CD4-positive, alpha-beta T cell treated with Interleukin-12 subunit alpha and Interleukin-12 subunit beta, for 1 hour (primary cell): ENCODE measurements at regions not wholly inside any gene's neighbourhood (a gene's known extent, or its start where the extent isn't known, plus 50 kb on each side); places are given as distances from the start of the nearest gene placed in this dataset.

Experiments
- DNase-seq: peaks from one replicate; pipeline ENCODE4 v3.0.0-alpha.2; 2020

GRCh38 chr4:182062936-182063335, 180.3 kb upstream of the TENM3 start:
- no peak for DNase-seq

DNA sequence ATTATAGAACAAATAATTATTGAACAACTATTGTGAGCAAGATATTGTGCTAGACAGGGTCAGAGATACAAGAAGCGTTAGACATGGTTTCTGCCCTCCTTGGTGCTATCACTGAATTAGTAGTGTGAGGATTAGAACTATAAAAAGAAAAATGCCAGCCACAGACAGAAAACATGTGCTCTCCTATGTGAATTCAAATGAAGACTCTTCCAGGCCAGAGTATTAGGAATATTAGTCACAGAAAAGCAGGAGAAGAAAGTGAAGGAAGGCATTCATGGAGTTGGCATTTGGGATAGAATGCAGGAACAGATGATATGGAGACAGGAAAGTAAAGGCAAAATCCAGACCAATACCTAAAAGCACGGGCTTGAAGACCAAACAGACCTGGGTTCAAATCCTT, 179.6 kb upstream of the TENM3 start:
- no peak for DNase-seq

GRCh38 chr4:182065255-182065654, 177.9 kb upstream of the TENM3 start:
- no peak for DNase-seq

DNA sequence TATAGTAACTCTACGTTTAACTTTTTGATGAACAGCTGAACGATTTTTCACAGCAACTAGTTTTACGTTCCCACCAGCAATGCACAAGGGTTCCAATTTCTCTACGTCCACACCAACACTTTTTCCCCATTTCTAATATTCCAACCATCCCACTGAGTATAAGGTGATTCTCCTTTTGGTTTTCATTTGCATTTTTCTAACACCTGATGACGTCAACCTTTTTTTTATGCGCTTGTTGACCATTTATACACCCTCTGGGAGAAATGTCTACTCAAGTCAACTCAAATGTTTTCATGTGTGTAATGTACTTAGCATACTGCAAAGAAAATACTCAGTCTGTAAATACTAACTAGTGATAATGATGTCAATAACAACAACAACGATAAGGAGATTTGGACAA, 177.2 kb upstream of the TENM3 start:
- DNase-seq, result no peak

- no peak for DNase-seq
Measured at GRCh38 chr4:182067828-182068227, 175.4 kb upstream of the TENM3 start.

- DNase-seq, result no peak
Measured at GRCh38 chr4:182068920-182069319, 174.3 kb upstream of the TENM3 start.

GRCh38 chr4:182073278-182073677, 169.9 kb upstream of the TENM3 start:
- DNase-seq, result no peak

- DNase-seq, result no peak
Measured at GRCh38 chr4:182074139-182074538, 169.1 kb upstream of the TENM3 start.

- no peak for DNase-seq
Measured at GRCh38 chr4:182074810-182075209, 168.4 kb upstream of the TENM3 start.

- DNase-seq, result no peak
Measured at GRCh38 chr4:182082910-182083309, 160.3 kb upstream of the TENM3 start.

DNA sequence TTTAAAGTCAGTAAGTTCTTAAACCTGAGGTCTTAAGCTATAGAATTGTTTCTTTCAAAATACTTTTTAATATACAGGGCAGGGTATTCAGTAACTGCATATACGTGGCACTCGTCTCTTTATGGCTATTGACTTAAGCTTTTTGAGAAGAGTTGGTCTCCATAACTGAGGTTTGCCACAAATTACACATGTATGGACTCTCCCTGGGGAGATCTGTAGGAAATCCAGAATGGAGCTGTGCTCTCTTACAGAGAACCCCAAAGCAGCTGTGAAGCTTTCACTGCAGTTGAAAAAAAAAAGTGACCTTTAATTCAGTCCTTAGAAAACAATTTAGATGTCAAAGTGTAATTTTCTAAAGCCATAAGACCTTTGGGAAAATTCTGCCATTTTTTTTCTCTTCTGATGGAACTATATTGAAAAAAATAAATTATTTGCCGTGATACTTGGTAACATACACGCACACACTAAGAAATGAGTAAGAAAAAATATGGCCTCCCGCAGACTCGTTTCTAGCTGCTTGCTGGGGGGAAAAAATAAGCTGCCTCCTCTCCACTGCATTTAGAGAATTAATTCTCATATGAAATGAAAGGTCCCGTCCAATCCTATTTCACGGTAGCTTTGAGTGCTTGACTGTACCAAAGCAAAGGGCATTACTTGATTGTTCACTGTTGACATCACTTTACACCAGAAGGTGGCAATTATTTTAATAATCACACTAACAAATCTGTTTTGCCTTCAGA, 159.4 kb upstream of the TENM3 start:
- no peak for DNase-seq

GRCh38 chr4:182085051-182085480, 158.1 kb upstream of the TENM3 start:
- DNase-seq, result no peak

DNA sequence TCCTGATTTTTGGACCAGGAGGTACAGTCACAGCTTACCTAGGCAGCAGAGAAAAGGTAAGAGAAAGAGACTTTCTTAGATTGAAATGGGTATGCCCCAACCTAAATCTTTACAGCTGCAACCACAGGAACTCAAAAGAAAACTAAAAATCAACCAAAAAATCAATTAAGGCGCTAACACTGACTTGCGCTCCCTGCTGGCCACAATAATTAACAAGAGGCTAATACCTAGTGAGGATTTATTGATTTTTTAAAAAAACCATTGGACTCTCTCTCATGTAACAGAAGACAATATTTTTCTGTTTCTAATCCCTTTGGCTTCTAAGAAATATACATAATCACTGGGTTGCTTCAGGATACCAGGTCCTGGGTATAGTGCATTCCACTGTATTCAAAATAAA, 153.9 kb upstream of the TENM3 start:
- DNase-seq, result no peak

DNA sequence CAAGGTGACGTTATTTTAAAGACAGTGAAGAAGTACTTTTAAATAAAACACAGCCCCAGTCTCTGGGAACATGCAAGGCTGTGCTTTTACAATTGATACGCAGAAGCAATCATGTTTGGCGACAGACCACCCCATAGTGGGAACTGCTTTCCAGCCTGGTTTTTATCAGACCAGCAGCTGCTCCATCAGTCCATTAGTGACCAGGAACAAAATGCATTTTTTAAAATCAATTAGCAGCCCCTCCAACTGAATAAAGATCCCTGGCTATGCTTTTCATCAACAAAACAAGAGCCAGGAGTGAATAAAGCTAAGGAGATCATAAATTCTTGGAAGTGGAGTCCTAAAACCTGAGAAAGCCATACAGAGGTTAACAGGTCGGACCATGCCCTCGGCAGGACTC, 153.0 kb upstream of the TENM3 start:
- no peak for DNase-seq

DNA sequence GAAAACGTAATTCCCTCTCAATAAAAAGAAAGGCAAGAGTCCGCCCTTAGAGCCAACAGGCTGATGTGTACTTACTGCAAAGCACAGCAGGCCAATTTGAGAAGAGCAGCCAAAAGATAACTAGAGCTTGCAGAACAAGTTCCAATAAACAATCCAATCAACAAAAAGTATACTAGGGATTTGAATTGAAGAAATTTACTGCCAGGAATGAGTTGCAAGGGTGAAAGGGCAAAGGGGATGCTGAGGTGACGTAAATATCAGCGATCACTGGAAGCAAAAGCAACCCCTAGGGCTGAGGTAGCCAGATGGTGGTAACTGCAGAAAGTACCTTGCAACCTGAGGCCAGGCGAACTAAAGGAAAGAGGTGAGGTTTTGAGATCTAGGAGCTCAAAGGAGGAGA, 152.1 kb upstream of the TENM3 start:
- DNase-seq, result no peak

DNA sequence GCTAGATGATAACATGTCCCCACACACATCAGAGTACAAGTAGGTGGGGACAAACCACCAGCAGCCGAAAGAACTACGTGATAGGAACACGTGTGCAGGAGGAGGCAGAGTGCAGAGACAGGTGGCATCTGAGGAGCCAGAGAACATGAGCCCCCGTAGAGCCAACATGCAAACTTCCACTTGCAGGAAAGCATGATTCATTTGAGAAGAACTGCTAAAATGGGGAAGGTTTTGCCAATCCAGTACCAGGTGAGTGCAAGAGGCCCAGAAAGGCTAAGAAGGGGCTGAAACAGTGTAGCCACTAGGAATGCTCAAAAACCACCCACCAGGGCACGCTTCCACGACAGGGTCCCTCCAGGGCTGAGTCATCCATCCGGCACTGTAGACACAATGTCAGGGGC, 149.8 kb upstream of the TENM3 start:
- DNase-seq, result no peak

- no peak for DNase-seq
Measured at GRCh38 chr4:182093935-182094334, 149.3 kb upstream of the TENM3 start.

GRCh38 chr4:182101618-182102017, 141.6 kb upstream of the TENM3 start:
- no peak for DNase-seq

DNA sequence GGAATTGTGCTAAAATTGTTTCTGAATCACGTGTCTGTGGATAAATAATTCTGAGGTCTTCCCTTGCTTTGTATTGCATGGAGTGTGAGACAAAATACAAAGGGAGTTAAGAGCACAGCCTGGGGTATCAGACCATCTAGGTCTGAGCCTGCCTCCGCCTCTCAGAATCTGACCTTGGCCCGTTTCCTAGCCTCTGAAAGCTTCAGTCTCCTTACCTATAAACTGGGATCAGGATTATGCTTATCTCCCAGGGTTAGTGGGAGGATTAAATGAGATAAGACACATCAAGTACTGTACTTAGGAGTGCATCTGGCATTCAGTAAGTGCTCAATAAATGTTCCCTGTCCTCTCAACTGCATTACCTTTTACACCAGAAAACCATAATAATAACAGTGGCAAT, 140.6 kb upstream of the TENM3 start:
- no peak for DNase-seq

DNA sequence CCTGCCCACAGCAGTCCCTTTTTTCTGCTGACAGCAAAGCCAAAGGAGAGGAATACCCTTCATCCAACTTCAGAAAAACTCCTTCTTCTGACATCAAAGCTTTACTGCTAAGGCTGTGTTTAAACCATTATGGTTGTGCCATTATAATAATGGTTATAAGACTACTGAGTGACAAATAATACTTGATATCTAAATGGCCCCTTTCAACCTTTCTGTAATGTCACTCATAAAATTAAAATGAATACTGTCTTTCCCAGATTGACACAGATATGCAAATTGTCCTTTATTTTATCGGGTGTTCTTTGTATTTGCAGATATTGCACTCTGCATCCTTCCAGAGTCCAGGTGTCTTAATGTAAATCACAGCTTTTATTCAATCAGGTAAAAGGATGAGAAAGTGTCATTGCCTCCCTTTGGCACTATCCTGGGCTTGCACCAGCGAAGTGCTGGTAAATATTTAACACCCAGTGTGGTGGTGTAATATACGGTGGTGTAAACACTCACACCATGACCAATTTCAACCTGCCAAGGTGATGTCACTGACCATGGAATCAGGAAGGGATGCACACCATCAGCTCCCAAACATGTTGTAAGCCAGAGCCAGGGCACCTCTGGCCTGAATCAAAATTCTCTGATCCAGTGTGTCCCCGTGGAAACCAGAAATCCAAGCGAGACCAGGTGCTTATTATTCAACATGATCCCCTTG, 139.4 kb upstream of the TENM3 start:
- DNase-seq, result no peak

GRCh38 chr4:182105416-182105815, 137.8 kb upstream of the TENM3 start:
- DNase-seq, result no peak

- no peak for DNase-seq
Measured at GRCh38 chr4:182107931-182108330, 135.3 kb upstream of the TENM3 start.

DNA sequence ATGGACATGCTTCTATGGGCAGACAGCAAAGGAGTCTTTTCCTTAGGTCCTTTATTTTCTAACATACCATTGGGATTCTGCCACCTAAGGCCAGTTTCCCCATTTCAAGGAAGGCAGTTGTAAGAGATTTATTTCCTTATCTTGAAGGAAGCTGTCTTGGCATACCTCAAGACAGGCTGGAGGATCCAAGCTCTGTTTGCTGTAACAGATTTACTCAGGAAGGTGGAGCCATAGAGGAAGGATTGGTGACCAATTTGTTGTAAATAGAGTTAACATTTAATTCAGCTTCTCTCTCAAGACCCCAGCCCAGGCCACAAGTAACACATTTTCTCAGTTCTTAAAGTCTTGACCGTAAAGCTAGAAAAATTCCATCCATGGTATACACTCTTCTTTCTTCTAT, 131.6 kb upstream of the TENM3 start:
- no peak for DNase-seq

DNA sequence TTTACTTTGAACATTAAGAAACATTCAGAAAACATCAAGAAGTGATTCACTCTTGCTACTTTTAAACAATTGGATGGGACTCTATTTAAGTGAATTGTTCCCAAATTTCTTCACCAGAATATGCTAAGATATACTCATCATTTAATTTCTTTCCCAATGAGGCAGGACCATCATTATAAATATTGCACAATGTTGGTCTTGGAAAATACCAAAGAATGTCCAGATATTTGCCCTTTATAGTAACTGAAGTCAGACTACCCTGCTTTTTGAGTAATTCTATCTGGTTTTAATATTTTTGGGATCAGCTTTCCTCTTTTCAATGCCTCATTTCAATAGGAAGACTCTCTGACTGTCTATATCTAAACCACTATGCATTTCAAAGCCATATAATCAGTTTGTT, 129.4 kb upstream of the TENM3 start:
- no peak for DNase-seq

- DNase-seq, result no peak
Measured at GRCh38 chr4:182124359-182124758, 118.8 kb upstream of the TENM3 start.
